HG02870 (cell line): ENCODE measurements at regions not wholly inside any gene's neighbourhood (a gene's known extent, or its start where the extent isn't known, plus 50 kb on each side); places are given as distances from the start of the nearest gene placed in this dataset.
"Not testable (repeated sequence)": the region's sequence is repeated elsewhere in the genome, so short reads cannot be mapped to it uniquely, and the experiment has no call there.

Experiments used
- ATAC-seq: cut with Tn5 transposase; IDR thresholded peaks from one replicate; pipeline ENCODE4 v1.9.1; 2021; ENCODE audit warnings: mild to moderate bottlenecking, moderate library complexity; ENCODE audit not compliant: unreplicated experiment

DNA sequence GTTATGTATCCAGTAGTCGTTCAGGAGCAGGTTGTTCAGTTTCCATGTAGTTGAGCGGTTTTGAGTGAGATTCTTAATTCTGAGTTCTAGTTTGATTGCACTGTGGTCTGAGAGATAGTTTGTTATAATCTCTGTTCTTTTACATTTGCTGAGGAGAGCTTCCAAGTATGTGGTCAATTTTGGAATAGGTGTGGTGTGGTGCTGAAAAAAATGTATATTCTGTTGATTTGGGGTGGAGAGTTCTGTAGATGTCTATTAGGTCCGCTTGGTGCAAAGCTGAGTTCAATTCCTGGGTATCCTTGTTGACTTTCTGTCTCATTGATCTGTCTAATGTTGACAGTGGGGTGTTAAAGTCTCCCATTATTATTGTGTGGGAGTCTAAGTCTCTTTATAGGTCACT, 68.6 kb upstream of the IZUMO1R start:
- ATAC-seq = not testable (repeated sequence)

DNA sequence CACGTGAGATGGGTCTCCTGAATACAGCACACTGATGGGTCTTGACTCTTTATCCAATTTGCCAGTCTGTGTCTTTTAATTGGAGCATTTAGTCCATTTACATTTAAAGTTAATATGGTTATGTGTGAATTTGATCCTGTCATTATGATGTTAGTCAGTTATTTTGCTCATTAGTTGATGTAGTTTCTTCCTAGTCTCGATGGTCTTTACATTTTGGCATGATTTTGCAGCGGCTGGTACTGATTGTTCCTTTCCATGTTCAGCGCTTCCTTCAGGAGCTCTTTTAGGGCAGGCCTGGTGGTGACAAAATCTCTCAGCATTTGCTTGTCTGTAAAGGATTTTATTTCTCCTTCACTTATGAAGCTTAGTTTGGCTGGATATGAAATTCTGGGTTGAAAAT, 68.0 kb upstream of the IZUMO1R start:
- not testable (repeated sequence) for ATAC-seq

DNA sequence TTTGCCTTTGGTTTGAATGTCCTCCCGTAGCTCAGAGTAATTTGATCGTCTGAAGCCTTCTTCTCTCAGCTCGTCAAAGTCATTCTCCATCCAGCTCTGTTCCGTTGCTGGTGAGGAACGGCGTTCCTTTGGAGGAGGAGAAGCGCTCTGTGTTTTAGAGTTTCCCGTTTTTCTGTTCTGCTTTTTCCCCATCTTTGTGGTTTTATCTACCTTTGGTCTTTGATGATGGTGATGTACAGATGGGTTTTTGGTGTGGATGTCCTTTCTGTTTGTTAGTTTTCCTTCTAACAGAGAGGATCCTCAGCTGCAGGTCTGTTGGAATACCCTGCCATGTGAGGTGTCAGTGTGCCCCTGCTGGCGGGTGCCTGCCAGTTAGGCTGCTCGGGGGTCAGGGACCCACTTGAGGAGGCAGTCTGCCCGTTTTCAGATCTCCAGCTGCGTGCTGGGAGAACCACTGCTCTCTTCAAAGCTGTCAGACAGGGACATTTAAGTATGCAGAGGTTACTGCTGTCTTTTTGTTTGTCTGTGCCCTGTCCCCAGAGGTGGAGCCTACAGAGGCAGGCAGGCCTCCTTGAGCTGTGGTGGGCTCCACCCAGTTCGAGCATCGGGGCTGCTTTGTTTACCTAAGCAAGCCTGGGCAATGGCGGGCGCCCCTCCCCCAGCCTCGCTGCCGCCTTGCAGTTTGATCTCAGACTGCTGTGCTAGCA, 66.8 kb upstream of the IZUMO1R start:
- not testable (repeated sequence) for ATAC-seq

DNA sequence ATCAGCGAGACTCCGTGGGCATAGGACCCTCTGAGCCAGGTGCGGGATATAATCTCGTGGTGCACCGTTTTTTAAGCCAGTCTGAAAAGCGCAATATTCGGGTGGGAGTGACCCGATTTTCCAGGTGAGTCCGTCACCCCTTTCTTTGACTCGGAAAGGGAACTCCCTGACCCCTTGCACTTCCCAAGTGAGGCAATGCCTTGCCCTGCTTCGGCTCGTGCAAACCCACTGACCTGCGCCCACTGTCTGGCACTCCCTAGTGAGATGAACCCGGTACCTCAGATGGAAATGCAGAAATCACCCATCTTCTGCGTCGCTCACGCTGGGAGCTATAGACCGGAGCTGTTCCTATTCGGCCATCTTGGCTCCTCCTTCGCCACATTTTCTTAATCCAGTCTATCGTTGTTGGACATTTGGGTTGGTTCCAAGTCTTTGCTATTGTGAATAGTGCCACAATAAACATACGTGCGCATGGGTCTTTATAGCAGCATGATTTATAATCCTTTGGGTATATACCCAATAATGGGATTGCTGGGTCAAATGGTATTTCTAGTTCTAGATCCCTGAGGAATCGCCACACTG, 66.1 kb upstream of the IZUMO1R start:
- not testable (repeated sequence) for ATAC-seq

DNA sequence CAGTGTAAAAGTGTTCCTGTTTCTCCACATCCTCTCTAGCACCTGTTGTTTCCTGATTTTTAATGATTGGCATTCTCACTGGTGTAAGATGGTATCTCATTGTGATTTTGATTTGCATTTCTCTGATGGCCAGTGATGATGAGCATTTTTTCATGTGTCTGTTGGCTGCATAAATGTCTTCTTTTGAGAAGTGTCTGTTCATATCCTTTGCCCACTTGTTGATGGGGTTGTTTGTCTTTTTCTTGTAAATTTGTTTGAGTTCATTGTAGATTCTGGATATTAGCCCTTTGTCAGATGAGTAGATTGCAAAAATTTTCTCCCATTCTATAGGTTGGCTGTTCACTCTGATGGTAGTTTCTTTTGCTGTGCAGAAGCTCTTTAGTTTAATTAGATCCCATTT, 65.6 kb upstream of the IZUMO1R start:
- ATAC-seq = not testable (repeated sequence)

DNA sequence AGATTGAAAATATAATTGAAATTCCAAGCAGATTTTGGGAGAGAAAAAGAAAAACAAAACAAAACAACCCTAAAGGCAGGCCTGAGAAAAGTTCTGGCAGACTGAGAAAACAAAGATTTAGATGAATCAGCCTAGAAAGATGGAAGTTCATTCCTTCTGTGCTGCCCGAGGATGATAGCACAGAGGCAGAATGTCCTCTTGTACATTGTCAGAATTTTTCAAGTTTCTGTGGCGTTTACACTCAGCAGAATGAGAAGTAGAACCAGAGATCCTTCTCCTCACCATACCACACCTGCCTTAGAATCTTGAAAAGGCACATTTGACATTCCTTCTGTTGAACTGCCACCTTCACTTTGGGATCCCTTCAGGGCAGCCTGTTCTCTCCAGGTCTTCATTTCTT, 62.5 kb upstream of the IZUMO1R start:
- ATAC-seq = no peak

DNA sequence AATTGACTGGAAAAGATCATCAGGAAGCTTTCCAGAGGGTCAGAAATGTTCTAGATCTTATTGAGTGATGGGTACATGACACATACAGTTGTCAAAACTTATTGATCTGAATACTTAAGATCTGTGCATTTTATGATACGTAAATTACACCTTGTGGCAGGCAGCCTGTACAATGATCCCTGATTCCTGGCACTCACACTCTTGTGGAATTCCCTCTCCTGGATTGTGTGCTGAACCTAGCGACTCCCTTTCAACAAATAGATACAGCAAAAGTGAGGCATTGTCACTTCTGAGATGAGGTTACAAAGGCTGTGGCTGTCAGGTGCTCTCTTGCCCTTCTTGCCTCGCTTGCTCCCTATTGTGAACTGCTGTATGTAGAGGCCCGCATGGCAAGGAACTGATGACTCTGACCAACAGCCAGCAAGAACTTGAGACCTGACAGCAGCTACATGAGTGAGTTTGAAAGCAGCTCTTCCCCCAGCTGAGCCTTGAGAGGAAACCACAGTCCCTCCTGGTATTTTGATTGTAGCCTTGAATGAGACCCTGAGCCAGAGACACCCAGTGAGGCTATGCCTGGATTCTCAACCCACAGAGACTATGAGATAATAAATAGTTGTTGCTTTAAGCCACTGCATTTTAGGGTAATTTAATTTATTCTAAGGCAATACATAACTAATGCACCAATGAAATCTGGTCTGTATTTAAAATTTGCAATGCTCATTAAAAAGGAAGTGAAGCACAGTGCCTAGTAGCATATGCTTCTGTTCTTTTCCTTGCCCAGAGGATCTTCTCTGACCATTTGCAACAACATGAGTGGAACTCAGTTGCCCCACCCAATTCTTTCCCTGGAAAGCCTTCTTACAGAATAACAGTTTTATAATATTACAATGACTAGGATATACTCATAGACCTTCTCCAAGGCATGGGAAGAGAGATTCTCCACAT, 60.5 kb upstream of the IZUMO1R start:
- ATAC-seq = peak; percentile 79

DNA sequence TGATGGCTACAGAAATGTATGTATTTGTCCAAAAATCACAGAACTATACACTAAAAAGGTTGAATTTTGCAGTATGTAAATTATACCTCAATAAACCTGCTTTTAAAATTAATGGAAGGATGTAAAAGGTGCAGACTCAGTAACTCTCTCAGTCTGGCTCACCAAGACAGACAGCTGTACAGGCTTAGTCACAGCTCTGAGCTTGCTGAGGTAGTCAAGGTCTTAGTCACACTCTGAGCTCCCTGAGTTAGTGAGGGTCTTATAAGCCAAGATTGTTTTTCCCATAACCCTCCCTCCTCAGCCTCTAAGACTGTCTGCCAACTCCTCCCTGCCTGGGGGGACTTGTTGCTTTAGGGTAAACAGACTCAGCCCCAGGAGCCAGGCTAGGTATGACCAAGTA, 59.3 kb upstream of the IZUMO1R start:
- ATAC-seq = no peak

DNA sequence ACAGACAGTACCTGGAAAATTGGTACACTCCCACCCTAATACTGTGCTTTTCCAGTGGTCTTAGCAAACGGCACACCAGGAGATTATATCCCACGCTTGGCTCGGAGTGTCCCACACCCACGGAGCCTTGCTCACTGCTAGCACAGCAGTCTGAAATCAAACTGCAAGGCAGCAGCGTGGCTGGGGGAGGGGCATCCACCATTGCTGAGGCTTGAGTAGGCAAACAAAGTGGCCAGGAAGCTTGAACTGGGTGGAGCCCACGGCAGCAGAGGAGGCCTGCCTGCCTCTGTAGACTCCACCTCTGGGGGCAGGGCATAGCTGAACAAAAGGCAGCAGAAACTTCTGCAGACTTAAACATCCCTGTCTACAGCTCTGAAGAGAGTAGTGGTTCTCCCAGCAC, 56.1 kb upstream of the IZUMO1R start:
- ATAC-seq = not testable (repeated sequence)

DNA sequence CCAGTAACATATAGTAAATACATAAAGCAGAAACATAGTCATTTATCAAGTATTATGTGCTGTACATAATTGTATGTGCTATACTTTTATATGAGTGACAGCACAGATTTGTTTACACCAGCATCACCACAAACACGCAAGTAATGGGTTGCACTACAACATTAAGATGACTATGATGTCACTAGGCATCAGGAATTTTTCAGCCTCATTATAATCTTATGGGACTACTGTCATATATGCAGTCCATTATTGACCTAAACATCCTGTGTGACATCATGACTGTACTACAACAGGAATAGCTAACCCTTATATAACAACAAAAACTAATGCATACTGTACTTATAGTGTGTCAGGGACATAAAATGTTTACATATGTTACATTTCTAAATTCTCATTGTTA, 50.2 kb upstream of the IZUMO1R start:
- ATAC-seq = no peak
